GM12864 (cell line): ENCODE measurements at regions not wholly inside any gene's neighbourhood (a gene's known extent, or its start where the extent isn't known, plus 50 kb on each side); places are given as distances from the start of the nearest gene placed in this dataset.

Experiments
- DNase-seq: peaks from one replicate; pipeline ENCODE4 v3.0.0-alpha.2; 2011; ENCODE audit warnings: low read depth
- H3K4me3 ChIP-seq: 2 replicates; pipeline ENCODE4 v1.5.1; 2011; ENCODE audit warnings: mild to moderate bottlenecking, low read depth, low read length, control low read depth
- CTCF ChIP-seq: IDR thresholded peaks from 2 replicates; pipeline ENCODE4 v1.5.1; 2011; ENCODE audit warnings: low read depth, mild to moderate bottlenecking, moderate library complexity, low read length, control low read depth, inconsistent platforms; ENCODE audit errors: missing control alignments

DNA sequence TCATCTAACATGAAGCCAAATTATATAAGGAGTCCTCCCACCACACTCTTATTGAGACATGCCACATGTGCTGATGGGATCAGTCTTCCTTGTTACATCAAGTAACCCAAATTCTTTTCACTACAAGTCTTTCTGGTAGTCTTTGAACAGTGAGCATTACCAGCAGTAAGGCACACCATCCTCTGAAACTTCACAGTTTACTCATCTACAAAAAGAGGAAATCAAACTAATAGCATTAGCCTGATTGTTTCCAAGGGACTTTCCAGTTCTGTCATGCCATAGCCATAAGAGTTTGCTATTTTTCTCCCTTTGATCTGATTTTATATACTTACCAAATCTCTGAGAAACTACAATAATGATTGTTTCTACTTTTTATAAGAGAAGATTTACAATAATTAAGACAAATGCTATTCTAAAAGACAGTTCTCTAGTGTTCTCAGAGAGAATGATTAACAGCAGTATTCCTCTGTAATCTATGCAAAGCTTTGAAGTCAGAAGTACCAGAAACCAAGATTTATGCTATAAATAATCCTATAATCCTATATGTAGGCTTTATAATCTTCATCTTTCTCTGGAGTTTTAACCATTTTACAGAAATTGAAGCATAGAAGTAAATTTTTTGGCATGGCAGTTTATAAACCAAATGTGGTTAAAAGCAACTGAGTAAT lies 166.2 kb upstream of the ACO1 start:
- TF ChIP-seq CTCF = no peak
- peak; percentile 24 for DNase-seq
- H3K4me3 ChIP-seq = no peak overlapping the region

DNA sequence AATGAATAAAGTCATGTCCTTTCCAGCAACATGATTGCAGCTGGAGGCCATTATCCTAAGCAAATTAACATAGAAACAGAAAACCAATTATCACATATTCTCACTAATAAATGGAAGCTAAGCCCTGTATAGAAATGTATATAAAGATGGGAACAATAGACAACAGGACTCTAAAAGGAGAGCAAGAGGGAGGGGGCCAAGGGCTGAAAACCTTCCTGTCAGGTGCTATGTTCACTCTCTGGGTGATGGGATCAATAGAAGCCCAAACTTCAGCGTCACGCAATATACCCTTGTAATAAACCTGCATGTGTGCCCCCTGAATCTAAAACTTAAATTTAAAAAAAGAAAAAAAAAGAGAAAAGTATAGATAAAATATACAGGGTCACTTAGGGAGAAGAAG lies 163.7 kb upstream of the ACO1 start:
- no peak overlapping the region for H3K4me3 ChIP-seq
- no peak for TF ChIP-seq CTCF
- DNase-seq = no peak

- TF ChIP-seq CTCF = no peak
- H3K4me3 ChIP-seq = no peak overlapping the region
- DNase-seq = no peak
These were observed 150.0 kb upstream of the ACO1 start for GRCh38 chr9:32234451-32234850.

DNA sequence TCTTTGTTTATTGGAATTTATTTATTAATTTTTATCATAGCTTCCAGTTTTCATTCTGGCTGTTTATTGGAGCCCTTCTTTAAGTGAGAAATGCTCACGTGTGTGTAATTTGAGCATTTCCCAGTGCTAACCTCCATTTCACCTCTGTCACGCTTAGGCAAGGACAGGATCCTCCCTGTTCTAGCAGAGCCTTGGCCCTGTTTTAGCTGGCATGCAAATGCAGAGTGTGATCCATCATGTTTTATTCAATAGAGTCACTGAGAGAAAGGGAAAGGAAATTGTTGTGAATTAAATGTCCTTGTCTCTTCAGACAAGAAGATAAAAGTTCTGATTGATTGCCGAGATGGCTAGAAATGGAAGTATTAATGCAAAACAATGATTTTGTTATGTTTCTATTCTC lies 137.3 kb upstream of the ACO1 start:
- TF ChIP-seq CTCF = no peak
- no peak for DNase-seq
- H3K4me3 ChIP-seq = no peak overlapping the region

GRCh38 chr9:32248189-32248712 lies 136.2 kb upstream of the ACO1 start:
- DNase-seq = no peak
- H3K4me3 ChIP-seq = no peak overlapping the region
- TF ChIP-seq CTCF = no peak

GRCh38 chr9:32251539-32251938 lies 132.9 kb upstream of the ACO1 start:
- peak; percentile 72 for TF ChIP-seq CTCF
- H3K4me3 ChIP-seq = no peak overlapping the region
- peak; percentile 8 for DNase-seq

DNA sequence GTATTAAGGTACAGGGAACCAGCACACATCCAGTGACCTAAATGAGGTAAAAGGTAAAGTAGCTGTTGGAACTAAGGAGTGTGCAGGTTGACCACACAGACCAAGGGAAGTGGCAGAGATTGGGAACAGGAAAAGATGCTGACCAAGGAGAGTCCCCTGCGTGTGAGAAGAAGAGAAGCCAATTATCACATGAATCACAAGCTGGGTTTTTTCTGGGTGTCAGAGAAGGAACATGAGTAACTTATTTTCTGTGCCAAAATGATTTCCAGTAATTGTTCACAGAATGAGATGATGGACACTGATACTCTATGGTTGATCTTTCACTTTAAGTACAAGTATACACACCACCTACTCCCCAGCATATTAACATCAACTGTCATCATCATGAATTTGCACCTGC lies 130.7 kb upstream of the ACO1 start:
- TF ChIP-seq CTCF = no peak
- no peak for DNase-seq

More for the DNA sequence above, 130.7 kb upstream of the ACO1 start:
- H3K4me3 ChIP-seq = no peak overlapping the region
